OCI-LY3 (cell line): ENCODE measurements at regions not wholly inside any gene's neighbourhood (a gene's known extent, or its start where the extent isn't known, plus 50 kb on each side); places are given as distances from the start of the nearest gene placed in this dataset.

Experiments used
- EZH2phosphoT487 ChIP-seq: fragments of 200-600 bp; shearing (Covaris generic); IDR thresholded peaks from 2 replicates; pipeline ENCODE4 v1.6.1; 2018; ENCODE audit warnings: antibody characterized with exemption, mixed run types, low read depth
- TF ChIP-seq, protein P1 (sequence below): fragments of 200-600, 300-600 bp; sonication (generic); IDR thresholded peaks from 2 replicates; pipeline ENCODE4 v1.5.1; 2014; ENCODE audit warnings: antibody characterized with exemption, low read length, low read depth

DNA sequence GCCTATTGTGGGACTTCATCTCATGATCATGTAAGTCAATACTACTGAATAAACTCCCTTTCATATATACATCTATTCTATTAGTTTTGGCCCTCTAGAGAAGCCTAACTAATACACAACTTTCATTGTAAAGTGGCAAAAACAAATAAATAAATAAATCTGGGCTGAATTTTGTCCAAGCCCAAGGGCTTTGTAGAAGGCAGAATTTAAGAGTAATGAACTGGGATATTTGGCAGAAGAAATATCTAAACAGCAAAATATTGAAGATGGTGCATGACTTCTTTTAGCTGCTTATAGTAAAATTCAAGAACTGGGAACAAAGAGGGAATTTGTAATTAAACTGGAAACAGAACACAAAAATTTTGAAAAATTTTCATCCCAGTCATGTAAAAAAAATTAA lies 246.7 kb upstream of the GULP1 start:
- TF ChIP-seq, protein P1, sequence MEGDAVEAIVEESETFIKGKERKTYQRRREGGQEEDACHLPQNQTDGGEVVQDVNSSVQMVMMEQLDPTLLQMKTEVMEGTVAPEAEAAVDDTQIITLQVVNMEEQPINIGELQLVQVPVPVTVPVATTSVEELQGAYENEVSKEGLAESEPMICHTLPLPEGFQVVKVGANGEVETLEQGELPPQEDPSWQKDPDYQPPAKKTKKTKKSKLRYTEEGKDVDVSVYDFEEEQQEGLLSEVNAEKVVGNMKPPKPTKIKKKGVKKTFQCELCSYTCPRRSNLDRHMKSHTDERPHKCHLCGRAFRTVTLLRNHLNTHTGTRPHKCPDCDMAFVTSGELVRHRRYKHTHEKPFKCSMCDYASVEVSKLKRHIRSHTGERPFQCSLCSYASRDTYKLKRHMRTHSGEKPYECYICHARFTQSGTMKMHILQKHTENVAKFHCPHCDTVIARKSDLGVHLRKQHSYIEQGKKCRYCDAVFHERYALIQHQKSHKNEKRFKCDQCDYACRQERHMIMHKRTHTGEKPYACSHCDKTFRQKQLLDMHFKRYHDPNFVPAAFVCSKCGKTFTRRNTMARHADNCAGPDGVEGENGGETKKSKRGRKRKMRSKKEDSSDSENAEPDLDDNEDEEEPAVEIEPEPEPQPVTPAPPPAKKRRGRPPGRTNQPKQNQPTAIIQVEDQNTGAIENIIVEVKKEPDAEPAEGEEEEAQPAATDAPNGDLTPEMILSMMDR = no peak
- no peak for TF ChIP-seq EZH2phosphoT487
